ENCODE measurements at regions not wholly inside any gene's neighbourhood (a gene's known extent, or its start where the extent isn't known, plus 50 kb on each side); places are given as distances from the start of the nearest gene placed in this dataset.

DNA sequence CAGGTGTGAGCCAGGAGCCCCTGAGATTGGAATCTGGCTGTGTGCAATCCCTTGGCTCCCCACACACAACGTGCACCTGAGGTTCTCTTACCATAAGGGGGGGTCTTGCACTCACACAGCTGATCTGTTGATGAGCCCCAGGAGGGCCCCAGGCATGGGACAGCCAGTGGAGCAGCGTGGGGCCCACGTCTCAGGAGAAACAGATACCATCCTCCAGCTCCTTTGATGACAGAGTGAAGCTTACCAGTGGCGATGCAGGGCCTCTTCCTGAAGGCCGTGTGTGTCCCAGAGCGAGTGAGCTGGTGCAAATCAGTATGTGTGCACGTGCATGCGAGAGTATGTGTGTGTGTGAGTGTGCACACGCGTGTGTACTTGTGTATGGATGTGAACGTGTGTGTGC lies 287.4 kb downstream of the IRX1 start:
- TF ChIP-seq, protein P1, sequence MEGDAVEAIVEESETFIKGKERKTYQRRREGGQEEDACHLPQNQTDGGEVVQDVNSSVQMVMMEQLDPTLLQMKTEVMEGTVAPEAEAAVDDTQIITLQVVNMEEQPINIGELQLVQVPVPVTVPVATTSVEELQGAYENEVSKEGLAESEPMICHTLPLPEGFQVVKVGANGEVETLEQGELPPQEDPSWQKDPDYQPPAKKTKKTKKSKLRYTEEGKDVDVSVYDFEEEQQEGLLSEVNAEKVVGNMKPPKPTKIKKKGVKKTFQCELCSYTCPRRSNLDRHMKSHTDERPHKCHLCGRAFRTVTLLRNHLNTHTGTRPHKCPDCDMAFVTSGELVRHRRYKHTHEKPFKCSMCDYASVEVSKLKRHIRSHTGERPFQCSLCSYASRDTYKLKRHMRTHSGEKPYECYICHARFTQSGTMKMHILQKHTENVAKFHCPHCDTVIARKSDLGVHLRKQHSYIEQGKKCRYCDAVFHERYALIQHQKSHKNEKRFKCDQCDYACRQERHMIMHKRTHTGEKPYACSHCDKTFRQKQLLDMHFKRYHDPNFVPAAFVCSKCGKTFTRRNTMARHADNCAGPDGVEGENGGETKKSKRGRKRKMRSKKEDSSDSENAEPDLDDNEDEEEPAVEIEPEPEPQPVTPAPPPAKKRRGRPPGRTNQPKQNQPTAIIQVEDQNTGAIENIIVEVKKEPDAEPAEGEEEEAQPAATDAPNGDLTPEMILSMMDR (IDR thresholded peaks at IDR 0.05) = no peak
- TF ChIP-seq EZH2 (IDR thresholded peaks at IDR 0.05; ENCODE audit: borderline replicate concordance, insufficient read depth, low read depth, low read length, poor library complexity, severe bottlenecking) = no peak
